Ecto neural progenitor cell (in vitro differentiated cells): ENCODE measurements at regions not wholly inside any gene's neighbourhood (a gene's known extent, or its start where the extent isn't known, plus 50 kb on each side); places are given as distances from the start of the nearest gene placed in this dataset.

Source experiments
- DNase-seq: peaks from one replicate; pipeline ENCODE4 v3.0.0-alpha.2; 2018; ENCODE audit warnings: low spot score

DNA sequence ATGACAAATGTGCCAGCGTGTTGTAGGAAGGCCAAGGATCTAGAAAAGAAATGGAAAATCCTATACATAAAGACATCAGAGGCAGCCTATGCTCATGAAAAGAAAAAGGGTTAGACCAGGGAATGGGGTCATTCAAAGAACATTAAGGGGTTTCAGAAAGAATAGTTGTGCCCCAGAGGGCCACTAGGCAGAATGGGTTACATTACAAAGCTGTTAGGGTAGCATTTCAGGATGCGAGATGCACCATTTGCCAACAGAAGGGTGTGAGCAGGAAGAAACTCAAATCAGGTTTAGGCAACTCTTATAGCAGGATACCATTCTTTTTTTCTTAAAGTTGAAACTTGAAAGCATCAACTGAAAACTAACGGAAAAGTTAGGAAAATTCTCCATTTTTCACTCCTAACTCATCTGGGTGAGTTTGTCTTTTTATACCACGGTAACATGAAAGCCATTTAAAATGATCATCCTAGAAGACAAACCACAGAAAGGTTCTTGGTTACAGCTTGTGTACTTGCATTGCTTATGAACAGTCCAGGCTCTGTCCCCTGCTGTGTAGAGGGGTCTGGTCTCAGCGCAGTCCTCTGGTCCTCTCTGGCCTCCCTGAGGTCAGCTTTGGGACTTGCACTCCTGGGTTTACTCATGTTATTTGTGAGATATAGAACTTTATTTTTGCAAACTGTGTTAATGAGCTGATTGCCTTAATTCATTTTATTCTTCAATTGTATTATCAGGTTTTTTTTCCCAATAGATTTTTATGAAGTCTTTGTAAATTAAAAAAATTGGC lies 209.1 kb downstream of the DACT1 start:
- no peak for DNase-seq

- DNase-seq, result no peak
These were observed 210.6 kb downstream of the DACT1 start for GRCh38 chr14:58848365-58848764.

GRCh38 chr14:58849601-58850000 lies 211.8 kb downstream of the DACT1 start:
- DNase-seq, result no peak

DNA sequence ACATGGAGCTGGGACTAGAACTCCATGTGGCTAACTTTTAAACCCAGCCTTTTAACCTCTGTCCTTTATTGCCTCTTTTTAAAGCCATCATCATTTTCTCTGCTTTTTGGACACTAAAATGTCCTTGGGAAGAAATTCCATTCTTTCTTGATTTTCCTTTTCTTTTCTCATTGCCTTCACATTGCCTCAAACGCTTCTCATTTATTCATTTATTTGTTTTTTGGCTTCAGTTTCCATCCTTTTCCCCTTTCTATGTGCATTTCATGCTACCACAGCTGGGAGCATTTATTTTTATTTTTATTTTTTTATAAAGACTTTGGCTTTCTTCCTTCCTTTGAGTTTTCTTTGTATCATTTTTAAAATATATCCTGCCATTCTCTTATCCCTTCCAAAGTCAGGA lies 212.2 kb downstream of the DACT1 start:
- no peak for DNase-seq

DNA sequence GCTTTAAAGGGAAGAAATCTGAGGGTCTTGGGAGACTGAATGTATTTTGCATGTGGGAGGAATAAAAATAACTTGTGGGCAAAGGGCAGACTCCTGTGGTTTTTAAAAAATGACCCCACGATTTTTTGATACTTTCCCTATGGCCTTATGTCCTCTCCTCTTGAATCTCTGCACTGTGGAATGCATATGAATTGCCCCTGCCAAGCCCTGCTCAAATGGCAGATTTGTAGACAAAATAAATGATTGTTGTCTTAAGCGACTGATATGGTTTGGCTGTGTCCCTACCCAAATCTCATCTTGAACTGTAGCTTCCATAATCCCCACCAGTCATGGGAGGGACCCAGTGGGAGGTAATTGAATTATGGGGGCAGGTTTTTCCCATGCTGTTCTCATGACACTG lies 223.8 kb downstream of the DACT1 start:
- DNase-seq, result no peak

DNA sequence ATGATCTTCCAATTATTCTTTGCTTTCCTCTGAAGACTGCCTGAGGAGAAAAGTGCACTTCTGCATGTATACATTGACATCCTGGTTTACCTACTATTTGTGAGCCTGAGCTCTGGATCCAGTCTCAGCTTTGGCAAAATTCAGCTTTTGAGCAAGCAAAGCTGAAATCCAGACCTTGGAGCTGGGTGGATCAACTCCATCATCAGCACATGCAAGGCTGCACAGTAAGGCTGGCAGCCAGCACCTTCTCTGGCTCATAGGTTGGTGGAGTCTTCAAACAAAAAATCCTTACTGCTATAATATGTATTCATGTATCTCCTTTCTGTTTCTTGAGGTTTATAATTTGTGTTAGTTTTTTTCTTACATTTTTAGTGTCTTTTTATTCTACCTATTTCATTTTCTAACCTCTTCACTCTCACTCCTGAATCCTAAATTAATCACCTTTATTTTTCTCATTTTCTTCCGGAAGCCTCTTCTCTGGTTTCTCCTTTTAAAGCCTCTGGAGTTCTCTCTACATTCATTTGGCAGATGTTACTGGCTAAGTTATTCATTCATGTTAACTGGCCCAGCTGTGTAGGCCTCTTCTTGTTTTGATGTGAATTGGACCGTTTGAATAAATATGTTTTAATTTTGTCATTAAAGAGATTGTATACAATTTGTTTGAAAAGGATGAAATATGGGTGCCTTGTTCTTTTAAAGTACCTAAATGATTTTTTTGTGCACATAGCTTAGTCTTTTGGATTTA lies 224.8 kb downstream of the DACT1 start:
- no peak for DNase-seq

GRCh38 chr14:58863661-58864345 lies 226.0 kb downstream of the DACT1 start:
- no peak for DNase-seq

GRCh38 chr14:58864751-58865513 lies 227.2 kb downstream of the DACT1 start:
- DNase-seq, result no peak

- no peak for DNase-seq
These were observed 227.9 kb downstream of the DACT1 start for GRCh38 chr14:58865514-58866281.

- DNase-seq, result no peak
These were observed 228.6 kb downstream of the DACT1 start for GRCh38 chr14:58866391-58866790.

GRCh38 chr14:58870961-58871360 lies 233.2 kb downstream of the DACT1 start:
- DNase-seq, result no peak

DNA sequence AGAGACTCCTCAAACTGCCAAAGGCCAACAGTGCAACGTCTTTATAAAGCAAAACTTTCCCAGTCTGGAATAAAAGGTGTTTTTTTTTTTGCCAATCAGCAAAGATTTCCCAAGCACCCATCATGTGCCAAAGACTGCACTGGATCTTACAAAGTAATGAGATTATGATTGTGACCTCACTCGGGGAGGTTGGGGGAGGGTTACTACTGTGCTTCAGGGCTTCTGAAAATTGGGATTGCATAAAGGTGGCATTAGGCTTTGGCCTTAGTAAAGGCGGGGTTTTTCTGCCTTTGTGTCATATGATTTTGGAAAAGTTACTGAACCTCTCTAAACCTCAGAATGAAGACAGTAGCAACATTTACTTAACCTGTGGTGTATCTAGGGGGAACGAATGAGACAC lies 233.8 kb downstream of the DACT1 start:
- no peak for DNase-seq

GRCh38 chr14:58872061-58872460 lies 234.3 kb downstream of the DACT1 start:
- no peak for DNase-seq

GRCh38 chr14:58873228-58873953 lies 235.6 kb downstream of the DACT1 start:
- no peak for DNase-seq

GRCh38 chr14:58875613-58876012 lies 237.9 kb downstream of the DACT1 start:
- no peak for DNase-seq

DNA sequence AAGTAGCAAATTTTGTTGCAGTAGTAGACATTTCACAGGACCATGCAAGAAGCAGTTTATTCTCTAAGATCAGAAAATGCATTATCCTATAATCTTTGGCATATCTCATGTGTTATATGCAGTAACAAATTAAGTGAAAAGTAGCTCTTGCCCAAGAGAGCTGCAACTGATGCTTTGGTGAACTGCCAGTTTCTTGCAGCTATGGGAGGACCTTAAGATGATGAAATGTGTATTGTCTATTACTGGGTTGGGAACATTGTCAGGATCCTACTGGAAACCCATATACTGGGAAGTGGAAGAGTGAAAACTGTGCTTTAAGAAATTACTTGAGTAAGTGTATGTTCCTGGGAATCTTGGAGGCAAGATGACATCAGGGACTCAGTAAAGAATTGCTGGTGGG lies 238.8 kb downstream of the DACT1 start:
- no peak for DNase-seq

- no peak for DNase-seq
These were observed 240.8 kb downstream of the DACT1 start for GRCh38 chr14:58878439-58879139.

DNA sequence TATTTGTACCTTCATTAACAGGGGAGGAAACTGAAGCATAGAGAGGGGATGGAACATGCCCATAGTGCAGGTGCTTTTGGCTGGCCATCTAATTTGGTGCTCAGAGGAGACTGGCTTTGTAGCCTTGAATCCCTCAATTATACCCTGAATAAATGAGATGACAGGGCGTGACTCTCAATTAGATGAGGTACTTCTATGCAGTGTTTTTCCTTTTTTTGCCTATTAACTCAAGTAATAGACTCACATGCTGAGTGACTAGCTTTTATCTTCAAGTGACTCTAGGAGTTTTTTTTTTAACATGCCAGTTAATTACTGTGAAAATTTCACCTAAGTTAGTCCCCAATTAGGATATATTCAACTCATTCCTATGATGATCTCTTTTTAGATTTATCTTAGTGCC lies 243.7 kb downstream of the DACT1 start:
- no peak for DNase-seq

DNA sequence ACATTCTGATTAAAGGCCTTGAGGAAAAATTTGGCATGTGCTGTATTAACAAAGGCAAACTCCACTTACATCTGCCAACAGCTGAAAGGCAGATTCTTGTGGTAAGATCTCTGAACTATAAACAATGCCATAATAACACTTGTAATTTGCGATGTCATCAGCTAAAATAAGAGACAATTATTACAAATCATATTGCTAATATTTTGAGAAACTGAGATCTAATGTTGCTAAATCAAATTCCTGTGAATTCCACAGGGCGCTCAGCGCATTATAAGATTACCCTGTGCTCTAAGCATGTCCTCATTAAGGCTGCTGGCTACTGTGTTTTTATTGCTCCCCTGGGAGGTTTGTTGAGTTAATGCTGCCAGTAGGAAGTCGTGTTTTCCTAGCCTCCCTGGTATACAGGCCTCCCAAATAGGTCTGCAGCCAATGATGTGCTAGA lies 244.8 kb downstream of the DACT1 start:
- DNase-seq, result no peak

DNA sequence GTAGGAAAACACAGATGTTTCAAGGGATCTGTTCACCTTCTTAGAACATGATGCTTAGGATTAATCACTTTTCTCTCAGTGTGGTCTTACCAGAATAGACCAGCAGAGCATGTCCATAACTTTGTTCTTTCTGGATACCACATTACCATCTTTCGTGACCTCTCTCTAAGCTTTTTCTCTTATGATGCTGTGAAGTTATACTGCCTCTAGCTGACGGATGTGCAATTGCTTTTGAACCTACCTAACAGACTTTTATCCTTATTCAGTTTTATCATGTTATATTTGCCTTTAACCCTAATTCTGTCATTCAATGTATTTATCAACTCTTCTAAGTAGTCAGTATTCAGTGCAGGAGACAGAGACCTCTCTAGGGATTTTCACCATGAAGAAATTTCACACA lies 246.7 kb downstream of the DACT1 start:
- no peak for DNase-seq
